ENCODE measurements at regions not wholly inside any gene's neighbourhood (a gene's known extent, or its start where the extent isn't known, plus 50 kb on each side); places are given as distances from the start of the nearest gene placed in this dataset.

DNA sequence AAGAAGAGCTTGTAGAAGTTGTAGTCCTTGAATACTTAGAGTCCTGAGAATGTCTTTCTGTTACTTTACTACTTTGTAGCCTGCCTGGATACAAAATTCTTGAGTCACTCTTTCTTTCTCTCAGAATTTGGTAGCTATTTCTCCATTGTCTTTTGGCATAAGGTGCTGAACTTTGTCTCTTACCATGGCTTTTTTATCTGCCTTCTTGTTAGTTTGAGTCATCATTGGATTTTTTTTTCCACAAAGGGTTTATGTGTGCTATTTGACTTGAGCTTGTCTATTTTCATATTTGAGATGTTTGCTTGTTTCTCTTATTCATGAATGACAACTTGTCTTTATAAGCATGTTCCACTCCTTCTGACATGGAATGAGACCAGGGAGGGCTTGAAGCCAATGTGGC lies 74.5 kb upstream of the EXOC6 start:
- H3K36me3 ChIP-seq = no peaks in the 10 kb centered on the region
- H3K4me1 ChIP-seq = peaks cover 0 to 4% (median 0%) of the 10 kb centered on the region in 4 donors
- H3K27ac ChIP-seq = no peak overlapping the region
- TF ChIP-seq EP300 (IDR thresholded peaks at IDR 0.05) (no peak), POLR2A (IDR thresholded peaks at IDR 0.05) (no peak)
- TF ChIP-seq, protein P1, sequence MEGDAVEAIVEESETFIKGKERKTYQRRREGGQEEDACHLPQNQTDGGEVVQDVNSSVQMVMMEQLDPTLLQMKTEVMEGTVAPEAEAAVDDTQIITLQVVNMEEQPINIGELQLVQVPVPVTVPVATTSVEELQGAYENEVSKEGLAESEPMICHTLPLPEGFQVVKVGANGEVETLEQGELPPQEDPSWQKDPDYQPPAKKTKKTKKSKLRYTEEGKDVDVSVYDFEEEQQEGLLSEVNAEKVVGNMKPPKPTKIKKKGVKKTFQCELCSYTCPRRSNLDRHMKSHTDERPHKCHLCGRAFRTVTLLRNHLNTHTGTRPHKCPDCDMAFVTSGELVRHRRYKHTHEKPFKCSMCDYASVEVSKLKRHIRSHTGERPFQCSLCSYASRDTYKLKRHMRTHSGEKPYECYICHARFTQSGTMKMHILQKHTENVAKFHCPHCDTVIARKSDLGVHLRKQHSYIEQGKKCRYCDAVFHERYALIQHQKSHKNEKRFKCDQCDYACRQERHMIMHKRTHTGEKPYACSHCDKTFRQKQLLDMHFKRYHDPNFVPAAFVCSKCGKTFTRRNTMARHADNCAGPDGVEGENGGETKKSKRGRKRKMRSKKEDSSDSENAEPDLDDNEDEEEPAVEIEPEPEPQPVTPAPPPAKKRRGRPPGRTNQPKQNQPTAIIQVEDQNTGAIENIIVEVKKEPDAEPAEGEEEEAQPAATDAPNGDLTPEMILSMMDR (IDR thresholded peaks at IDR 0.05) = no peak
- H3K4me3 ChIP-seq = no peak overlapping the region
- H3K27me3 ChIP-seq = no peaks in the 10 kb centered on the region
- DNase-seq (ENCODE audit: low spot score in 2 of 2) = no peak
- H3K9me3 ChIP-seq = peaks cover 0 to 5% (median 0%) of the 10 kb centered on the region in 4 donors

DNA sequence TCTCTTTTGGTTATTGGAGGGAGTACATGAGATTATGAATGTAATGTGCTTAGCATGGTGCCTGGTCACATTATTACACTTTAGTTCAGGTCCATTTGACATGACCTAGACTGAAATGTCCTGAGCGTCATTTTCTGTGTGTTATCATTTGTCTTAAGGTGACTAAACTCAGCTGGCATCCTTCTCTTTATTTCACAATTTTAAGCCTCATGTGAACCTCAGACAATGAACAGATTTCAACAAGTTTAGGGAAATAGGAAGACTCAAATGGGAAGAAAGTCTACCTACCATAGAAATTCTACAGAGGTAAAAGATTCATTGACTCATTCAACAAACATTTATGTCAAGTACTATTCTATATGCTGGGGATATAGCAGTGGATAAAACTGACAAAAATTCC lies 70.2 kb upstream of the EXOC6 start:
- Histone ChIP-seq H3K27me3 (no peaks in the 10 kb centered on the region), H3K36me3 (no peaks in the 10 kb centered on the region), H3K27ac (no peak overlapping the region), H3K9me3 (no peaks in the 10 kb centered on the region), H3K4me3 (no peak overlapping the region), H3K4me1 (peaks cover 0 to 4% (median 0%) of the 10 kb centered on the region in 4 donors)
- TF ChIP-seq, protein P1 (IDR thresholded peaks at IDR 0.05) = no peak
- TF ChIP-seq EP300 (IDR thresholded peaks at IDR 0.05) = no peak
- no peak for TF ChIP-seq POLR2A (IDR thresholded peaks at IDR 0.05)
- DNase-seq (ENCODE audit: low spot score in 2 of 2) = no peak
- 97 to 100% methylated on average over 1 of the region's 1 CpG for WGBS, 2 donors

DNA sequence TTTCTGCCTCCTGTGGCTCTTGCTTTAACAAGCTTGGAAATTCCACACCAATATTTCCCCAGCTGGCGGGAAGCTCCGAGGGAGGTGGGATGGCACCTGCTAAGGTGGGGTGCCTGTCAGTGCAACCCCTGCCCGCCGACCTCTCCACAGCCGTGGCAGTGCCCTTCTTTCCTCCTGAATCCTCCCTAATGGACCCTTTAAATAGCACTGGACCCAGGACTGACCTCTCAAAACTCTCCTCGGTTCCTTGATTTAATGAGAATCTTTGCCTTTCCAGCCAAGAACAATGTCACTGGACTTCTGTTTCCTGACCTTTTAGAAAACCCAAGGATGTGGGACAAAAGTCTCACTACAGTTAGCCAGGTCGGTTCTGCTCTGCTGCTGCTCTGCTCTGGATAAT lies 63.2 kb upstream of the EXOC6 start:
- Histone ChIP-seq H3K27me3 (no peaks in the 10 kb centered on the region), H3K4me3 (no peak overlapping the region), H3K9me3 (no peaks in the 10 kb centered on the region), H3K27ac (no peak overlapping the region), H3K36me3 (no peaks in the 10 kb centered on the region), H3K4me1 (no peaks in the 10 kb centered on the region)
- TF ChIP-seq POLR2A (IDR thresholded peaks at IDR 0.05) (no peak), EP300 (IDR thresholded peaks at IDR 0.05) (no peak)
- TF ChIP-seq, protein P1 (IDR thresholded peaks at IDR 0.05) = no peak
- 52 to 70% methylated on average over 7 of the region's 7 CpGs for WGBS, 2 donors
- no peak for DNase-seq (ENCODE audit: low spot score in 2 of 2)

DNA sequence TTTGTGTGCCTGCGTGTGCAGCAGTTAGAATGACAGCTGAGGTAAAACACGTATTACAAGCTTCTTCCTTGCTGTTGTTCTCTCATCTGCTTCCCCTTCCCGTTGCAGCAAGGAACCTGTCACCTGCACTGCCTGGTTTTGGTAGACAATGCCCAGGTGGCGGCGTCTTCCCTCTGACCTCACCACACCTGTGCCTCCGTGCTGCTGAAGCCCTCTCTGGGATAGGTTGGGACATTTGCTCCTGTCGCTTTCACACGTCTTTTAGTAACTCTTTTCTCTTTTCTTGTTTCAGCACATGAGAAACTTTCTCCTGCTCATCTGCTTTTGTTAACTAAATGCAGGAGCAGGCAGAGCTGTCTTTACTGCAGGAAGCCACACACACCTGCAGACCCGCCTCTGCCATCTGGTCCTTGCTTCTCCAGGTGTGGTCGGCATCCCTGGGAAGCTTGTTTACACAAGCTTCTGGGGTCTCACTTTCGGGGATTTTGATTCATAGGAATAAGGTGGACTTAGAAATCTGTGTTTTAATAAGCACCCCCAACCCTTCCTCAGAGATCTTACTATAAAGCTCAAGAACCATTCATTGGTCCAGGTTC lies 60.7 kb upstream of the EXOC6 start:
- DNase-seq (ENCODE audit: low spot score in 2 of 2) = no peak
- Histone ChIP-seq H3K27ac (no peak overlapping the region), H3K27me3 (no peaks in the 10 kb centered on the region), H3K4me3 (no peak overlapping the region), H3K9me3 (no peaks in the 10 kb centered on the region), H3K4me1 (no peaks in the 10 kb centered on the region), H3K36me3 (no peaks in the 10 kb centered on the region)
- 61% methylated on average over 11 of the region's 11 CpGs for WGBS, 2 donors
- no peak for TF ChIP-seq EP300 (IDR thresholded peaks at IDR 0.05)
- no peak for TF ChIP-seq POLR2A (IDR thresholded peaks at IDR 0.05)
- TF ChIP-seq, protein P1 (IDR thresholded peaks at IDR 0.05) = no peak

DNA sequence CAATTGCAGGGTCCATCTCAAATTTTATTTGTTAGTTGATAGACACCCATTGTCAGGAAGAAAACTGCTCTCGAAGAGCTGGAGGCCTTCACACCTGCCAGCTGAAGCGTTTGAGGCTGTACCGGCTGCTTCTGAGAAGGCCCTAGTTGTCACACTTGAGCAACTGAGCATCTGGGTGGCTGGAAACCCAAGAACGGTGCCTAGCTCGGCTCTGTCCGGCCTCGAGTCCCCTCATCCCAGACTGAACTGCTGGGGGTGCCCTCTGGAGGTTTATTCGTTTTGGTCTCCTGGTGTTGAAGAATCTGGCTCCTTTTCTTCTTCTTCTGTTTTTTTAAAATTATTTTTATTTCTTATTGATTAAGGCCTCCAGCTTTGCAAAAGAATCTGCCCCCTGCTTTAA lies 59.3 kb upstream of the EXOC6 start:
- no peaks in the 10 kb centered on the region for H3K36me3 ChIP-seq
- H3K9me3 ChIP-seq = peaks cover 0 to 2% (median 0%) of the 10 kb centered on the region in 4 donors
- no peak overlapping the region for H3K4me3 ChIP-seq
- no peak for DNase-seq (ENCODE audit: low spot score in 2 of 2)
- 75 to 79% methylated on average over 8 of the region's 8 CpGs for WGBS, 2 donors
- H3K4me1 ChIP-seq = no peaks in the 10 kb centered on the region
- no peaks in the 10 kb centered on the region for H3K27me3 ChIP-seq
- TF ChIP-seq POLR2A (IDR thresholded peaks at IDR 0.05) = no peak
- TF ChIP-seq, protein P1 (IDR thresholded peaks at IDR 0.05) = no peak
- no peak for TF ChIP-seq EP300 (IDR thresholded peaks at IDR 0.05)
- H3K27ac ChIP-seq = no peak overlapping the region
